ENCODE measurements at regions not wholly inside any gene's neighbourhood (a gene's known extent, or its start where the extent isn't known, plus 50 kb on each side); places are given as distances from the start of the nearest gene placed in this dataset.
"Not testable (repeated sequence)": the region's sequence is repeated elsewhere in the genome, so short reads cannot be mapped to it uniquely, and the experiment has no call there.

DNA sequence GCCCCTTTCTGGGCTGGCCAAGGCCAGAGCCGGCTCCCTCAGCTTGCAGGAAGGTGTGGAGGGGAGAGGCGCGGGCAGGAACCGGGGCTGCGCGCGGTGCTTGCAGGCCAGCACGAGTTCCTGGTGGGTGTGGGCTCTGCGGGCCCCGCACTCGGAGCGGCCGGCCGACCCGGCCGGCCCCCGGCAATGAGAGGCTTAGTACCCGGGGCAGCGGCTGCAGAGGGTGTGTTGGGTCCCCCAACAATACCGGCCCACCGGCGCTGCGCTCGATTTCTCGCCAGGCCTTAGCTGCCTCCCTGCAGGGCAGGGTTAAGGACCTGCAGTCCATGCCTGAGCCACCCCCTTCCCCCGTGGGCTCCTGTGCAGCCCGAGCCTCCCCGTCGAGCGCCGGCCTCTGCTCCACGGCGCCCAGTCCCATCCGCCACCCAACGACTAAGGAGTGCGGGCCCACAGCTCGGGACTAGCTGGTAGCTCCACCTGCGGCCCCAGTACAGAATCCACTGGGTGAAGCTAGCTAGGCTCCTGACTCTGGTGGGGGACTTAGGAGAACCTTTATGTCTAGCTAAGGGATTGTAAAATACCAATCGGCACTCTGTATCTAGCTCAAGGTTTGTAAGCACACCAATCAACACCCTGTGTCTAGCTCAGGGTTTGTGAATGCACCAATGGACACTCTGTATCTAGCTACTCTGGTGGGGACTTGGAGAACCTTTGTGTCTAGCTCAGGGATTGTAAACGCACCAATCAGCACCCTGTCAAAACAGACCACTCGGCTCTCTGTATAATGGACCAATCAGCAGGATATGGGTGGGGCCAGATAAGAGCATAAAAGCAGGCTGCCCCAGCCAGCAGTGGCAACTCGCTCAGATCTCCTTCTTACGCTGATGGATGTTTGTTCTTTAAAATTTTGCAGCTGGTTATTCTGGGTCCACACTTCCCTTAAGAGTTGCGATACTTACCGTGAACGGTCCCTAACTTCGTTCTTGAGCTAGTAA lies 167.4 kb upstream of the RREB1 start:
- DNase-seq (ENCODE audit: low read depth in 2 of 3, low spot score in 1 of 3): no peak

DNA sequence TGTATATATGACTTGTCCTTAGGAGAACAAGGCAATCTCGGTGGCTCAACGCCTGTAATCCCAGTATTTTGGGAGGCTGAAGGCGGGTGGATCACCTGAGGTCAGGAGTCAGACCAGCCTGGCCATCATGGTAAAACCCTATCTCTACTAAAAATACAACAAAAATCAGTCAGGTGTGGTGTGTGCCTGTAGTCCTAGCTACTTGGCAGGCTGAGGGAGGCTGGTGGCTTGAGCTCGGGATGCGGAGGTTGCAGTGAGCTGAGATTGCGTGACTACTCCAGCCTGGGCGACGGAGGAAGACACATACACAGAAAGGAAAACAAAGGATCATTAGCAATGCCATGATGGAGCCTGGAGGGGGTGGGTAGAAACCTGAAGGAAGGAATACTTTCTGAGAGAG lies 166.6 kb upstream of the RREB1 start:
- no peak for DNase-seq (ENCODE audit: low read depth in 2 of 3, low spot score in 1 of 3)

DNA sequence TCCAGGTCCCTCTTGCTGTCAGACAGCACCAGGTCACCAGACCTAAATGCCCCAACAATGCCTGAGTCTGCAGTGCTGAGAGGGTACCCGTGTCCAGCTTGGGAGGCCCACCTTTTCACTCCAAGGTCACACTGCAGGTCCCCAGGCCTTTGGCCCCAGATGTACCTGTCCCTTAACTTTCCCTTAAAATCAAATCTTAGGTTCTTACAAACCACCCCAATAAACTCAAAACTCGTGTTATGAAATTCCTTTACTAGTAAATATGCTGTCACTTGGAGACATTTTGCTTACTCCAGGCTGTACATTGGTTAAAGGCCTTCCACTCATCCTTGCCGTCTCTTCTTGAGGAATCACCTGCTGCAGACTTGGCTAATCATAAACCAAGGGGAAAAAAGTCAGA lies 165.7 kb upstream of the RREB1 start:
- DNase-seq (ENCODE audit: low read depth in 2 of 3, low spot score in 1 of 3): no peak

DNA sequence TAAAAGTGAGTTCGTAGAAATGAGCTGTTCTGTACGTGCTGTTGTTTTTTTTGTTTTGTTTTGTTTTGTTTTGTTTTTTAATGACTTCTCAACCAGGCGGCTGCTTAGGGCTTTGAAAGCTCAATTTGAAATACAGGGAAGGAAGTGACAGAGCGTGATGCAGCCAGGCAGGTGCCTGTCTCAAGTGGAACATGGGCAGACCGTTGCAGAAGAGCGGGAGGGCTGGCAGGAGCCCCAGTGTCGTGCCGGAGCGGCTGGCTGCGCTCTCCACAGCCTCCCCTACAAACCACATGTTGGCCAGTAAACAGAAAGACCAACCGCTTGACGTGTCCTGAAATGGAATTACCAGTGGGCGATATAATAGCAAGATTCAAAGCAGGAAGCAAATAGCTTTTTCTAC lies 164.9 kb upstream of the RREB1 start:
- no peak for DNase-seq (ENCODE audit: low read depth in 2 of 3, low spot score in 1 of 3)

DNA sequence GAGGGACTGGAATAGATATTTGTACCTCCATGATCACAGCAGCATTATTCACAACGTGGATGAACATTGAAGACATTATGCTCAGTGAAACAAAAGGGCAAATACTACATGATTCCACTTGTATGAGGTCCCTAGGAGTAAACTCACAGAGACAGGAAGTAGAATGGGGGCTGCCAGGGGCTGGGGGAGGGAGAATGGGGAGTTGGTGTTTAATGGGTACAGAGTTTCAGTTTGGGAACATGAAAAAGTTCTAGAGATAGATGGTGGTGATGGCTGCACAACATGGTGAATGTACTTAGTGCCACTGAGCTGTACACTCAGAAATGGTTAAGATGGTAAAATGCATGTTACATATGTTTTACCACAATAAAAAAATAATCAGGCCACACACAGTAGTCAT lies 164.3 kb upstream of the RREB1 start:
- DNase-seq (ENCODE audit: low read depth in 2 of 3, low spot score in 1 of 3): no peak

DNA sequence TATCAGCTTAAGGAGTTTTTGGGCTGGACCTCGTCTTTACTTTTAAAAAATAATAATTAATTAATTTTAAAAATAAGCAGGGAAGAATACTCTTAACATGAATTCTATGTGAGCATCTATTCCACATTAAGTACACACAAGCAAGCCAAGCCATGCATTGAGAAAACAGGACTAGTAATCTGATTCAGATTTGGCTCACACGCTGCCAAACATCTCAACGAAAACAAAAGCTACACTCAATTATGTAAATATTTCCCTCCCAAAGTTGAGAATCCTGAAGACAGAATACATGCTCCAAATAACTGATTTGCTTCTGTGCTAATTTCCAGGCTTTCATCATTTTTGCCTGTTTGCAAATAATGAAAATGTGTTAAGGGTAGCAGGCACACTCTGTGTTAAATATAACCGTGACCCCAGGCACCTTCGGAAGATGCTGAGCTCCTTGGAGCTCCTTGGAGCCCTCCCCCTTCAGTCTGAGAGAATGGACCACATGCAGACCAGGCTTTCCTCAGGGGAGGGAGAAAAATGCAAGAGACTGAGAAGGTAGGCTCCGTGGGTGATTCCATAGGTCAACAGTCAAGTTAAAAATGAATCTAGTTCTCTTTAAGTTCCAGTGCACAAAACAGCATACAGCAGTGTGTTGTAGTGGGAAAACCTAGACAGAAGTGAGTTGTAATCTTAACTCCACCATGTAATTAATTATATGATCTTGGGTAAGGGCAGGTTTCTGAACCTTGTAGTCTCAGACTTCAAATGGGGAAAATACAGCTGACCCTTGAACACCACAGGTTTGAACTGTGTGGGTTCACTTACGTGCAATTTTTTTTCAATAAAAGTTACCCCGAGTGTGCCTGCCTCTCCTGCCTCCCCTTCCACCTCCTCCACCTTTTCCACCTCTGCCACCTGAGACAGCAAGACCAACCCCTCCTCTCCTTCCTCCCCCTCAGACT lies 161.3 kb upstream of the RREB1 start:
- no peak for DNase-seq (ENCODE audit: low read depth in 2 of 3, low spot score in 1 of 3)

DNA sequence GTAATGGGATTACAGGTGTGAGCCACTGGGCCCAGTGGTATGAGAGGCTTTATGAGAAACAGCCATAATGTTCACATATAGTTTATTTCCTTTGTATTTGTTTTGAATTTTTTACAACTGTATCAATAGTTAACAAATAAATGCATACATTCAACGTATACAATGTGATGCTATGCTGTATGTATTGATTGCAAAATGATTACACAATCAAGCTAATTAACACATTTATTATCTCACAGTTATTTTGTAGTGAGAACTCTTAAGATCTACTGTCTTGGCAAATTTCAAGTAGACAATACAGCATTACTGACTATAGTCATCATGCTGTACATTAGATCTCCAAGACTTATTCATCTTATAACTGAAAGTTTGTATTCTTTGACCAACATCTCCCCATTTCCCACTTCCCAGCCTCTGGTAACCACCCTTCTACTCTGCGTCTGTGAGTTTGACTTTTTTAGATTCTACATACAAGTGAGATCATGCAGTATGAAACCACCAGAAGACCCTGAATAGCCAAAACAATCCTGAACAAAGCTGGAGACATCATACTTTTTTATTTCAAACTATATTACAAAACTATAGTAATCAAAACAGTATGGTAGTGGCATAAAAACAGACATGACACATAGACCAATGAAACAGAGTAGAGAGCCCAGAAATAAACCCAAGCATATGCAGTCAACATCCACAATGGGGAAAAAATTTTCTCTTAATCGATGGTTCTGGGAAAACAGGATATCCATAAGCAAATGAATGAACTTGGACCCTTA lies 157.2 kb upstream of the RREB1 start:
- no peak for DNase-seq (ENCODE audit: low read depth in 2 of 3, low spot score in 1 of 3)

DNA sequence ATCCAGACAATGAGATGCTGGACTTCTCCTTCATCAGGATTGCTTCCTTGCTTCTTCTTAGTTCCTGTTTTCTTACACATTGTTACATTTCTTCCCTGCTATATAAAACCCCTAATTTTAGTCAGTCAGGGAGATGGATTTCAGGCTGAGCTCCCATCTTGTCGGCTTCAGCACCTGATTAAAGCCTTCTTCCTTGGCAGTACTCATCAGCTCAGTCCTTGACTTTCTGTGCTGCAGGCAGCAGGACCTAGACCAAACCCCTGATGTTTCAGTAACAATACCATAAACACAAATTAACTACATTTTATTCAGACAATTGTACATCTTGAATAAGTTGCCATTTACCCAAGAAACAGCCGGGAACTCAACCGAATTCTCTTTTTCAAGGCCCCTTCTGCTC lies 156.4 kb upstream of the RREB1 start:
- DNase-seq (ENCODE audit: low read depth in 2 of 3, low spot score in 1 of 3): no peak

DNA sequence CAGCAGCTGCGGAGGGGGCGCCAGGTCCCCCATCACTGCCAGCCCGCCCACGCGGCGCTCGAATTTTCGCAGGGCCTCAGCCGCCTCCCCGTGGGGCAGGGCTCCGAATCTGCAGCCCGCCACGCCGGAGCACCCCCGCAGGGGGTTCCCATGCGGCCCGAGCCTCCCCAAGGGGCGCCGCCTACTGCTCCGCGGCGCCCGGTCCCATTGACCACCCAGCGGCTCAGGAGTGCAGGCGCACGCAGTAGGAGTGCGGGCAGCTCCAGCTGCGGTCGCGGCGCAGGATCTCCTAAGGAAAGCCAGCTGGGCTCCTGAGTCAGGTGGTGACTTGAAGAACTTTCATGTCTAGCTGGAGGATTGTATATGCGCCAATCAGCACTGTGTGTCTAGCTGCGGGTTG lies 155.3 kb upstream of the RREB1 start:
- no peak for DNase-seq (ENCODE audit: low read depth in 2 of 3, low spot score in 1 of 3)

DNA sequence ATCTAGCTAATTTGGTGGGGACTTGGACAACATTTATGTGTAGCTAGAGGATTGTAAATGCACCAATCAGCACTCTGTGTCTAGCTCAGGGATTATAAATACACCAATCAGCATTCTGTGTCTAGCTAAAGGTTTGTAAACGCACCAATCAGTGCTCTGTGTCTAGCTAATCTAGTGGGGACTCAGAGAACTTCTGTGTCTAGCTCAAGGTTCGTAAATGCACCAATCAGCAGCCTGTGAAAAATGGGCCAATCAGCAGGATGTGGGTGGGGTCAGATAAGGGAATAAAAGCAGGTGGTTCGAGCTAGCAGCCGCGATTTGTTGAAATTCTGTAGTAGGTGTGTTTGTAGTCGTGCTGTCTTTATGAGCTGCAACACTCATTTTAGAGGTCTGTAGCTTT lies 154.8 kb upstream of the RREB1 start:
- DNase-seq (ENCODE audit: low read depth in 2 of 3, low spot score in 1 of 3): not testable (repeated sequence)

DNA sequence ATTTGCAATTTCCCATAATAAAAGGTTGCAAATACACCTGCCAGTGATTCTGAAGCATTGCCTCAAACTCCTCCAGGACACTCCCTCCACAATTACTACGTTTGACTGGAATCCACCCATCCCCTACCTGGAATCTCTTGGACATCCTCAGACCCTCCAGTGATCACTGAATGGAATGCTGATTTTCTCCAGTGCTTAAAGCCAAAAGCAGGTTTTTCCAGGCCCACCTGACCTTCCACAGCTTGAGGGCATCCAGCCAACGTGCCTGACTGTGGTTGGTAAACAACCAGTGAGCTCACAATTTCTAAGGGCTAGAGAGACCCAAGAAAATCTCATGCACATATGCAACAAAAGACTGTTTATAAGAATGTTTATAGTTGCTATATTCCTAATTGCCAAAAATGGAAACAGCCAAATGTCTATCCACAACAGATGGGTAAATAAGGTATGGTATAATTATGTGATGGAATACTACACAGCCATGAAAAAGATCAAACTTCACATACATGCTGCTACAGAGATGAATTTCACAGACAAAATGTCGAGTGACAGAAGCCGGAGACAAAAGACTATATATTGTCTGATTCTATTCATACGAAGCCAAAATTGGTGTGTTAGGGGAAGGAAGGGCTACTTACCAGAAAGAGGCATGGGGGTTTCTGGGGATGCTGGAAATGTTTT lies 147.1 kb upstream of the RREB1 start:
- DNase-seq (ENCODE audit: low read depth in 2 of 3, low spot score in 1 of 3): no peak

DNA sequence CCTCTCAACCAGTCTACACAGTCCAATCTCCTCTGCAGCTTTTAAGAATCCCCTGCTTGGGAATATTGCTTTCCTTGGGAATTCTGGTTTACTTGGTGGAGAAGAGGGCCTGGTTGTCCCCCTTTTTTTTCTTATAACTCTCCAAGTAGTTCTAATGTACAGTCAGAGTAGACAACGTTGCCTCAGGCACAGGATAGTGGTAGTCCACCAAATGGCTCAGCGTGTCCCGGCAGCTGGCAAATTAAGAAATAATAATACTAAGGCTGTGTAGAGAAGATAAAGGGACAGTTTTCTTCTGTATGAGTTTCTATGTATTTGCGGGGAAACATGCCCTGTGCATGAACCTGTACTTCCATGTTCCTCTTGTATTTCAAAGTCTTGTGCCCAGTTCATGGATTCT lies 145.7 kb upstream of the RREB1 start:
- no peak for DNase-seq (ENCODE audit: low read depth in 2 of 3, low spot score in 1 of 3)

DNA sequence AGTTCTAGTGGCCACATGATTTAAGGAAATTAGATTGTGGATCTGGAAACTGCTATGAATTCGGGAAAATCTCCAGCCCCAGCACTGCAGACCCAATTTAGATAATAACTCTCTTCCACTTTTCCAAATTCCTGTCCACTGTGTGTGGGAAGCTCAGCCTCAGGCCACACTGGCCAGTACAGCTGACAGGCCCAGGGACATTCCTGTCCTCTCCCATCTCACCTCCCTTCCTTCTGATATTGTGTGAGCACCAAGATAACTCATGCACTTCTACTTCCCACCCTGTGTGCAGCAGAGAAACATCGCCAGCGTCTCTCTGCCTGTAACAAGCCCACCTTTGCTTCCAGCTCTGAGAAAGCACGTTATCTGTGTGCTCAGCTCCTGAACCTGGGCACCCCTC lies 145.1 kb upstream of the RREB1 start:
- no peak for DNase-seq (ENCODE audit: low read depth in 2 of 3, low spot score in 1 of 3)

DNA sequence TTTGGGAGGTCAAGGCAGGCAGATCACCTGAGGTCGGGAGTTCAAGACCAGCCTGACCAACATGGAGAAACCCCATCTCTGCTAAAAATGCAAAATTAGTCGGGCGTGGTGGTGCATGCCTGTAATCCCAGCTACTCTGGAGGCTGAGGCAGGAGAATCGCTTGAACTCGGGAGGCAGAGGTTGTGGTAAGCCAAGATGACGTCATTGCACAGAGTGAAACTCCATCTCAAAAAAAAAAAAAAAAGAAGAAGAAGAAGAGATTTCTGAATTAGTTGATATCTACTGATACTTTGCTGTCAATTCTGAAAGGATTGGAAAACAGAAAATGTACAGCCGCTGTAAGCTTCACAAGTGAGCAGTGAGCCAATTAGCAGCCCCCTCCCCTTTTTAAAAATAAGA lies 144.4 kb upstream of the RREB1 start:
- not testable (repeated sequence) for DNase-seq (ENCODE audit: low read depth in 2 of 3, low spot score in 1 of 3)

DNA sequence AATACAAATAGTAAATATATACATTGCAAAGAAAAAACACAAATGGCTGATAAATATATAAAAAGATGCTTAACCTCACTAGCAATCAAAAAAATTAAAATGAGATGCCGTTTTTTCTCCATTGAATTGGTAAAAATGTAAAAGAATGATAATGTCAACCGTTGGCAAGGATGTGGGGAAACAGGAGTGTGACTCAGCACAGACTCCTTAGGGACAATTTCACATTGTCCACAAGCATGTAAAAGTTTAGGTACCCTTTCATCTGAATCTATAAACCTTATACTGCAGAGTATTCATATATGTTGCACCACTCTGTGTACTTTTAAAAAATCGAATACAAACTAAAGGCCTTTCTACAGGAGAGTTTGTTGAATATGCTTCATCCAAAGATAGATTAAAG lies 143.1 kb upstream of the RREB1 start:
- DNase-seq (ENCODE audit: low read depth in 2 of 3, low spot score in 1 of 3): no peak

DNA sequence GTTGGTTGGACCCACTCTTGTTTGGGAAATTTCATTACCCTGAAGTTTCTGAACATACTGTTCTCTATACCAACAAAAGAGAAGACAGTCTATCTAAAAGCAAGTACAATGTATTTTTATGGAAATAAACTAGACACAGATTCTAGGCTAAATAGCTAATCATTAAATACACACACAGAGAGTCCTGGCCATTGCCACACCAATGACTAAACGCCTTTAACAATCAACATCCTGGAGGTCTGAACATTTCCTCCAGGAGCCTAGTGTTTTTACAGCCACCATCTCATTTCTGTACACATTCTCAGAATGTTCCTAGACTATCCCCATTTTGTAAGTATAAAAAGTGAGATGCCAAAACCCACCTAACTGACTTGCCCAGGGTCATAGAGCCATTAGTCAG lies 141.6 kb upstream of the RREB1 start:
- no peak for DNase-seq (ENCODE audit: low read depth in 2 of 3, low spot score in 1 of 3)

DNA sequence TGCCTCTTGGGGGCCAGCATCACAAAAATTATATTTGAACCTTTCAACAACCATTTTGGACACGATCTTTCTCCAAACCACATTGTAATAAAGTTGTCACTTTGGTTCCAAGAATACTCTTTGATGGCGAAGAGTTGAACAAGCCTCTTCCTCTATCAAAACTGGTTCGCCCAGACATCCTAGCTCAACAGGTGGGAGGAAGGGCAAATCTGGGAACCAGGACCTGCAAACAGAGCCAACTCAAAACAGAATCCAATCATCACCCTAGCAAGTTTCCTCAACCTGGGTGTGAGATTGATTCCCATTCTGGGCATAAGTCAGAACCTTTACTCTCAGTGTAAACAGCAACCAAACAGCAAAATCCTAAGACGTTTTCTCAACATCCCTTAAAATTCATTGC lies 141.2 kb upstream of the RREB1 start:
- no peak for DNase-seq (ENCODE audit: low read depth in 2 of 3, low spot score in 1 of 3)

DNA sequence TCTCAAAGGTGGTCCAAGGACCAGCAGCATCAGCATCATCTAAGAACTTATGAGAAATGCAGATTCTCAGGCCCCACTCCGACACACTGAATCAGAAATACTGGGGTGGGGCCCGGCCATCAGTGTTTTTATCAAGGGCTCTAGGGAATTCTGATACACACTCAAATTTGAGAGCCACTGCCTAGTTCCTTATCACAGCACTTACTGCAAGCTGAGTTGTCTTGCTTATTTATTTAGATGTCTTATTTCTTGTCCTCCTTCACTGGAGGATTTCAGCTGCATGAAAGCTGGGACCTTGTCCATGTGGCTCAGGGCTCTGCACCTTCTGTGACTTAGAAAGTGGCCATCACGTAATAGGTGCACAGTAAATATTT lies 139.4 kb upstream of the RREB1 start:
- DNase-seq (ENCODE audit: low read depth in 2 of 3, low spot score in 1 of 3): no peak

DNA sequence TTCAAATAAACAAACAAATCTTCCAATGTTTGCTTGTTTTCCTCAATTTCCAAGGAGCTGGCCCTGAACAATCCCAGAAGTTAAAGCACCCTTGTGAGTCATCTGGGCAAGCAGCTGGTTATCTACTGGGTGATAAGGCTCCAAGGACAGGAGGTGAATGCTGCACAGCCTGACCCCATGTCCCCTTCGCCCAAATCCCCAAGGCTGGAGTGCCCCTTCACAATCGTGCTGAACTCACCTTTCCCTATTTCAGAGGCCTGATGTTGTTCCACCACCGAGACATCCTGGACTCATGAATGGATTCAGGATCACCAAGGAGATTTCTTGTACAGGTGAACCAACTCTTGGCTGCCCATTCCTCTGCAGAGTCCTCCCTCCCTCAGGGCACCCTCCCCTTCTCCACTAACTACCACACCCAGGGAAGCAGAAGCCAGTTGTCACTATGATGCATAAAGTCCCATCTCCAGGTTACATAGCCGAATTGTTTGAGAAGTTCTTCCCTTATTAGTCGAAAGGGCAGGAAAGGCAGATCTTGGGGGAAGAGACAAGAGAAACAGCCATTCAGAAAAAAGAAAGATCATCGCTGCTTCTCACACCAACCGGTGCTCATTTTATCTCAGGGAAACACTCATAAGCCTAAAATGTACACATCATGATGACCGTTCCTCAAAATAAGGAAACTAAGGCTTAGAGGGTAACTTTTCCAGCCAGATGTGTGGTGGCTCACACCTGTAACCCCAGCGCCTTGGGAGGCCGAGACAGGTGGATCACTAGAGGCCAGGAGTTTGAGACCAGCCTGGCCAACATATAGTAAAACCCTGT lies 138.8 kb upstream of the RREB1 start:
- no peak for DNase-seq (ENCODE audit: low read depth in 2 of 3, low spot score in 1 of 3)

DNA sequence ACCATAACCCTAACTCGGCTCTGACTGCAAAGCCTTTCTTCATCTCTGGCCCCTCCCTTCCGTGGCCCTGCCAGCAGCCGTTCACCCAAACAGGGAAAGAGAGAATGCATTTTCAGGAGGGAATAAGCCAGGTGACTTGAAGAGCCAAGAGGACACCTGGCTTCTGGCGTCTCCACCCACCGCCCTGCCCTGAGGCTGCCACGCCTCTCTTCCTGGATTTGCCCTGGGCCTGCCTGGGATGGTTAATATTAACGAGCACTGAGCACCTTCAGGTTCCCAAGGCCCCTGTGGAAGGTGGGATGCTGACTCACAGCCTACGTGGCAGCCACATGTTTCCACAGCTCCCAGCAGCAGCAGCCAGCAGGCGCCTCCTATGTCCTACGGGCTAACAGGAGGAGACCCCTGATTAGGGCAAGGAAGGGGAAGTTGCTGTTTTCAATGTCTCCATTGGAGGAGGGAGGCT lies 138.0 kb upstream of the RREB1 start:
- DNase-seq (ENCODE audit: low read depth in 2 of 3, low spot score in 1 of 3): no peak

Measured in stimulated activated CD4-positive, alpha-beta T cell treated with anti-CD3 and anti-CD28 coated beads, Interleukin-12 subunit alpha, Interleukin-12 subunit beta, amount 100 ng/mL, for 48 hours (primary cell).